Left ventricle myocardium inferior (tissue), 1 donor: ENCODE measurements at regions not wholly inside any gene's neighbourhood (a gene's known extent, or its start where the extent isn't known, plus 50 kb on each side); places are given as distances from the start of the nearest gene placed in this dataset.

ENCODE experiments used
- DNase-seq: peaks from one replicate; pipeline ENCODE4 v3.0.0-alpha.2; 2020
- H3K27ac ChIP-seq: fragments of 200-600 bp; replicated peaks from 2 replicates; pipeline ENCODE4 v1.8.0; 2021
- H3K27me3 ChIP-seq: fragments of 200-600 bp; 2 replicates; pipeline ENCODE4 v1.8.0; 2021; ENCODE audit warnings: low read depth
- H3K36me3 ChIP-seq: fragments of 200-600 bp; 2 replicates; pipeline ENCODE4 v1.8.0; 2021
- H3K4me1 ChIP-seq: fragments of 200-600 bp; 2 replicates; pipeline ENCODE4 v1.8.0; 2021
- H3K4me3 ChIP-seq: fragments of 200-600 bp; 2 replicates; pipeline ENCODE4 v1.8.0; 2021; ENCODE audit warnings: mild to moderate bottlenecking, moderate library complexity
- H3K9me3 ChIP-seq: fragments of 200-600 bp; replicated peaks from 2 replicates; pipeline ENCODE4 v1.8.0; 2021
- CTCF ChIP-seq: fragments of 200-600 bp; IDR thresholded peaks from 2 replicates; pipeline ENCODE4 v1.8.0; 2021; ENCODE audit warnings: antibody characterized with exemption, mild to moderate bottlenecking, borderline replicate concordance
- intact Hi-C: fragments of 100-400 bp; cut with micrococcal nuclease; formaldehyde crosslinking; loops from one replicate; pipeline ENCODE4 v1.11.0; 2022
- donor health status: DM: no; HTN: yes; CAD: no; lungs with severe emphysema.

- H3K27ac ChIP-seq, result no peak overlapping the region
- H3K36me3 ChIP-seq, result no peaks in the 10 kb centered on the region
- intact Hi-C loops, result no loop called here
- H3K4me1 ChIP-seq, result no peaks in the 10 kb centered on the region
- DNase-seq, result no peak
- no peak overlapping the region for H3K4me3 ChIP-seq
- no peak for TF ChIP-seq CTCF
- H3K9me3 ChIP-seq, result no peaks in the 10 kb centered on the region
- no peaks in the 10 kb centered on the region for H3K27me3 ChIP-seq
Observed at GRCh38 chr13:72093262-72093661, 226.3 kb upstream of the DACH1 start.

GRCh38 chr13:72074663-72075062 lies 207.7 kb upstream of the DACH1 start:
- Histone ChIP-seq H3K36me3 (no peaks in the 10 kb centered on the region), H3K9me3 (peaks cover 6% of the 10 kb centered on the region), H3K27ac (no peak overlapping the region), H3K4me3 (no peak overlapping the region), H3K27me3 (no peaks in the 10 kb centered on the region), H3K4me1 (no peaks in the 10 kb centered on the region)
- intact Hi-C loops, result no loop called here
- TF ChIP-seq CTCF, result no peak
- DNase-seq, result no peak

GRCh38 chr13:72072261-72072660 lies 205.3 kb upstream of the DACH1 start:
- no peak for DNase-seq
- H3K4me1 ChIP-seq, result no peaks in the 10 kb centered on the region
- TF ChIP-seq CTCF, result no peak
- no peak overlapping the region for H3K4me3 ChIP-seq
- intact Hi-C loops, result no loop called here
- H3K9me3 ChIP-seq, result peaks cover 7% of the 10 kb centered on the region
- no peaks in the 10 kb centered on the region for H3K36me3 ChIP-seq
- no peaks in the 10 kb centered on the region for H3K27me3 ChIP-seq
- no peak overlapping the region for H3K27ac ChIP-seq

- no peaks in the 10 kb centered on the region for H3K27me3 ChIP-seq
Observed at GRCh38 chr13:72071713-72072112, 204.7 kb upstream of the DACH1 start.

GRCh38 chr13:72062566-72062965 lies 195.6 kb upstream of the DACH1 start:
- no peak overlapping the region for H3K4me3 ChIP-seq
- H3K27me3 ChIP-seq, result no peaks in the 10 kb centered on the region
- peaks cover 67% of the 10 kb centered on the region for H3K9me3 ChIP-seq
- peak; percentile 14 for DNase-seq
- no peaks in the 10 kb centered on the region for H3K36me3 ChIP-seq
- TF ChIP-seq CTCF, result no peak
- no peaks in the 10 kb centered on the region for H3K4me1 ChIP-seq
- intact Hi-C loops, result no loop called here
- no peak overlapping the region for H3K27ac ChIP-seq

More at GRCh38 chr13:72071713-72072112, 204.7 kb upstream of the DACH1 start:
- Histone ChIP-seq H3K9me3 (peaks cover 13% of the 10 kb centered on the region), H3K36me3 (no peaks in the 10 kb centered on the region), H3K27ac (no peak overlapping the region), H3K4me1 (no peaks in the 10 kb centered on the region), H3K4me3 (no peak overlapping the region)
- TF ChIP-seq CTCF, result no peak
- intact Hi-C loops, result no loop called here
- no peak for DNase-seq

GRCh38 chr13:72061613-72062012 lies 194.6 kb upstream of the DACH1 start:
- no peaks in the 10 kb centered on the region for H3K27me3 ChIP-seq
- H3K27ac ChIP-seq, result no peak overlapping the region
- TF ChIP-seq CTCF, result no peak
- no peaks in the 10 kb centered on the region for H3K36me3 ChIP-seq
- no peaks in the 10 kb centered on the region for H3K4me1 ChIP-seq
- H3K9me3 ChIP-seq, result peaks cover 63% of the 10 kb centered on the region
- DNase-seq, result no peak
- intact Hi-C loops, result no loop called here
- no peak overlapping the region for H3K4me3 ChIP-seq
